Keratinocyte (primary cell): ENCODE measurements at regions not wholly inside any gene's neighbourhood (a gene's known extent, or its start where the extent isn't known, plus 50 kb on each side); places are given as distances from the start of the nearest gene placed in this dataset.

Source experiments
- DNase-seq: peaks from one replicate; pipeline ENCODE4 v3.0.0-alpha.2; 2011; ENCODE audit warnings: low read depth, missing footprints, low spot score
- FAIRE-seq: peaks from 2 replicates; lab custom pipeline; 2011; peaks lifted over from hg19 to GRCh38; lab: Jason Lieb, UNC
- H2AFZ ChIP-seq: 2 replicates; pipeline ENCODE4 v1.6.0; 2012; ENCODE audit warnings: low read length, control low read depth, inconsistent platforms; ENCODE audit not compliant: control insufficient read depth
- H3K27ac ChIP-seq: 2 replicates; pipeline ENCODE4 v1.5.1; 2011; ENCODE audit warnings: low read length; ENCODE audit not compliant: control insufficient read depth, insufficient read depth
- H3K27me3 ChIP-seq: 3 replicates; pipeline ENCODE4 v1.6.0; 2011; ENCODE audit warnings: low read length; ENCODE audit not compliant: control insufficient read depth, insufficient read depth; ENCODE audit errors: extremely low read depth
- H3K36me3 ChIP-seq, 2 experiments: 2 replicates in 1 of 2; 3 replicates in 1 of 2; pipeline ENCODE4 v1.5.1; 2011; ENCODE audit warnings: low read length in 2 of 2, mild to moderate bottlenecking in 1 of 2; ENCODE audit not compliant: control insufficient read depth in 2 of 2, insufficient read depth in 2 of 2; ENCODE audit errors: extremely low read depth in 1 of 2
- H3K4me1 ChIP-seq: 3 replicates; pipeline ENCODE4 v1.5.1; 2011; ENCODE audit warnings: low read length; ENCODE audit not compliant: control insufficient read depth, insufficient read depth; ENCODE audit errors: extremely low read depth
- H3K4me2 ChIP-seq: 3 replicates; pipeline ENCODE4 v1.6.0; 2011; ENCODE audit warnings: low read depth, low read length; ENCODE audit not compliant: control insufficient read depth, insufficient read depth; ENCODE audit errors: extremely low read depth
- H3K4me3 ChIP-seq, 3 experiments: fragments of 200-600 bp in 1 of 3; sonication (generic) in 1 of 3; 2 replicates in 2 of 3; 3 replicates in 1 of 3; pipeline ENCODE4 v1.5.1; 2011 to 2016; ENCODE audit warnings: low read length in 3 of 3, mild to moderate bottlenecking in 3 of 3, control low read depth in 2 of 3, inconsistent platforms in 1 of 3, low read depth in 1 of 3, mixed read lengths in 1 of 3, mixed run types in 1 of 3, moderate library complexity in 1 of 3; ENCODE audit not compliant: control insufficient read depth in 2 of 3, insufficient read depth in 2 of 3; ENCODE audit errors: extremely low read depth in 1 of 3
- H3K79me2 ChIP-seq: 2 replicates; pipeline ENCODE4 v1.6.0; 2012; ENCODE audit warnings: low read length; ENCODE audit not compliant: control insufficient read depth, insufficient read depth
- H3K9ac ChIP-seq: 3 replicates; pipeline ENCODE4 v1.6.0; 2011; ENCODE audit warnings: low read length; ENCODE audit not compliant: control insufficient read depth, insufficient read depth; ENCODE audit errors: extremely low read depth
- H3K9me1 ChIP-seq: 3 replicates; pipeline ENCODE4 v1.6.0; 2011; ENCODE audit warnings: low read length; ENCODE audit not compliant: control insufficient read depth, insufficient read depth; ENCODE audit errors: extremely low read depth
- H3K9me3 ChIP-seq: 2 replicates; pipeline ENCODE4 v1.5.1; 2012; ENCODE audit warnings: low read depth, low read length; ENCODE audit not compliant: control insufficient read depth
- H4K20me1 ChIP-seq: 3 replicates; pipeline ENCODE4 v1.6.0; 2011; ENCODE audit warnings: low read length; ENCODE audit not compliant: control insufficient read depth, insufficient read depth; ENCODE audit errors: extremely low read depth
- CTCF ChIP-seq, 3 experiments: IDR thresholded peaks in 1 of 3; conservative IDR thresholded peaks in 1 of 3; optimal IDR thresholded peaks in 1 of 3; 2 replicates in 2 of 3; 3 replicates in 1 of 3; pipeline versions ENCODE3 to v1.5.1; 2011; ENCODE audit warnings: low read length in 3 of 3, mild to moderate bottlenecking in 3 of 3, moderate library complexity in 2 of 3, control low read depth in 1 of 3, inconsistent platforms in 1 of 3; ENCODE audit not compliant: insufficient read depth in 2 of 3; ENCODE audit errors: extremely low read depth in 1 of 3
- EZH2 ChIP-seq: IDR thresholded peaks from one replicate; pipeline ENCODE4 v1.6.1; 2012; ENCODE audit warnings: inconsistent platforms, mild to moderate bottlenecking, low read length, moderate library complexity
- dilution Hi-C: fragments of 300-500 bp; cut with MboI; formaldehyde crosslinking; loops from one replicate; pipeline ENCODE4 v1.7.0; 2020; ENCODE audit warnings: low sequenced_read_pairs; ENCODE audit not compliant: extremely low pct_ligation_motif_present

GRCh38 chr4:27152703-27153102, 292.1 kb downstream of the STIM2 start:
- no peak for DNase-seq

GRCh38 chr4:27154706-27155105, 294.1 kb downstream of the STIM2 start:
- no peaks in the 10 kb centered on the region for H4K20me1 ChIP-seq
- no peaks in the 10 kb centered on the region for H3K27me3 ChIP-seq
- no peaks in the 10 kb centered on the region for H3K9me3 ChIP-seq
- H3K9ac ChIP-seq: no peak overlapping the region
- H2AFZ ChIP-seq: no peak overlapping the region
- dilution Hi-C loops: no loop called here
- no peak for TF ChIP-seq EZH2
- no peak for TF ChIP-seq CTCF (optimal IDR thresholded peaks at IDR 0.05 in 1 of 3, IDR thresholded peaks at IDR 0.05 in 1 of 3, conservative IDR thresholded peaks at IDR 0.05 in 1 of 3; ENCODE audit: extremely low read depth in 1 of 3, insufficient read depth in 2 of 3, low read length in 3 of 3)
- no peak overlapping the region for H3K4me3 ChIP-seq
- H3K36me3 ChIP-seq: no peaks in the 10 kb centered on the region
- no peaks in the 10 kb centered on the region for H3K4me1 ChIP-seq
- no peaks in the 10 kb centered on the region for H3K79me2 ChIP-seq
- no peak for FAIRE-seq
- H3K4me2 ChIP-seq: no peak overlapping the region
- H3K27ac ChIP-seq: no peak overlapping the region
- H3K9me1 ChIP-seq: no peaks in the 10 kb centered on the region
- DNase-seq: no peak

More at GRCh38 chr4:27152703-27153102, 292.1 kb downstream of the STIM2 start:
- no peak overlapping the region for H3K4me2 ChIP-seq
- H3K4me1 ChIP-seq: no peaks in the 10 kb centered on the region
- H3K9ac ChIP-seq: no peak overlapping the region
- H2AFZ ChIP-seq: no peak overlapping the region
- H3K36me3 ChIP-seq: no peaks in the 10 kb centered on the region
- H3K27ac ChIP-seq: no peak overlapping the region
- dilution Hi-C loops: no loop called here
- H3K27me3 ChIP-seq: no peaks in the 10 kb centered on the region
- no peak overlapping the region for H3K4me3 ChIP-seq
- H3K9me1 ChIP-seq: no peaks in the 10 kb centered on the region
- H4K20me1 ChIP-seq: no peaks in the 10 kb centered on the region
- no peak for FAIRE-seq
- H3K79me2 ChIP-seq: no peaks in the 10 kb centered on the region
- no peaks in the 10 kb centered on the region for H3K9me3 ChIP-seq
- no peak for TF ChIP-seq CTCF (optimal IDR thresholded peaks at IDR 0.05 in 1 of 3, IDR thresholded peaks at IDR 0.05 in 1 of 3, conservative IDR thresholded peaks at IDR 0.05 in 1 of 3; ENCODE audit: extremely low read depth in 1 of 3, insufficient read depth in 2 of 3, low read length in 3 of 3)
- no peak for TF ChIP-seq EZH2
